HG02763 (cell line): ENCODE measurements at regions not wholly inside any gene's neighbourhood (a gene's known extent, or its start where the extent isn't known, plus 50 kb on each side); places are given as distances from the start of the nearest gene placed in this dataset.

Experiments
- ATAC-seq: cut with Tn5 transposase; IDR thresholded peaks from one replicate; pipeline ENCODE4 v1.9.1; 2021; ENCODE audit warnings: mild to moderate bottlenecking, moderate library complexity; ENCODE audit not compliant: unreplicated experiment

- no peak for ATAC-seq
These were observed 153.0 kb upstream of the SLC24A2 start for GRCh38 chr9:19941874-19942273.

- ATAC-seq = no peak
These were observed 152.1 kb upstream of the SLC24A2 start for GRCh38 chr9:19940811-19941535.

- no peak for ATAC-seq
These were observed 151.0 kb upstream of the SLC24A2 start for GRCh38 chr9:19939734-19940278.

GRCh38 chr9:19938990-19939733 is 150.3 kb upstream of the SLC24A2 start:
- ATAC-seq = no peak

- no peak for ATAC-seq
These were observed 148.3 kb upstream of the SLC24A2 start for GRCh38 chr9:19937121-19937520.

GRCh38 chr9:19936598-19936997 is 147.8 kb upstream of the SLC24A2 start:
- no peak for ATAC-seq

DNA sequence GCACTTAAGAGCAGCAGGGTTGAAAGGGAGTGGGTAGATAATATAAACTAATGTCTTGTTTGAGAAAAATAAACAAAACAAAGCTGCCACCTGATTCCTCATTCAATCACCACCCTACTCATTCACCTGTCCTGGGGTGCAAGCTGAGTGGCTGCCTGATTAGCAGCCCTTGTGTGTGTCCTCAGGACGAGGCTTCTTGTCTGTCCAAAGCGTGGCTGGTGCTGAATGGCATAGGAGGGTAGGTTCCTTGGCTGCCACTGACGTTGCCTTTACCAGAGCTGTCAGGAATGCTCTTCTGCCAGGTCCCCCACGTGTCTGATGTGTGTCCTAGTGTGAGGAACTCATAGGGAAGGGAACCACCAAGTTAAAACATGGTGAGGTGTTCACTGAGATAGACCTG is 146.6 kb upstream of the SLC24A2 start:
- ATAC-seq = no peak

DNA sequence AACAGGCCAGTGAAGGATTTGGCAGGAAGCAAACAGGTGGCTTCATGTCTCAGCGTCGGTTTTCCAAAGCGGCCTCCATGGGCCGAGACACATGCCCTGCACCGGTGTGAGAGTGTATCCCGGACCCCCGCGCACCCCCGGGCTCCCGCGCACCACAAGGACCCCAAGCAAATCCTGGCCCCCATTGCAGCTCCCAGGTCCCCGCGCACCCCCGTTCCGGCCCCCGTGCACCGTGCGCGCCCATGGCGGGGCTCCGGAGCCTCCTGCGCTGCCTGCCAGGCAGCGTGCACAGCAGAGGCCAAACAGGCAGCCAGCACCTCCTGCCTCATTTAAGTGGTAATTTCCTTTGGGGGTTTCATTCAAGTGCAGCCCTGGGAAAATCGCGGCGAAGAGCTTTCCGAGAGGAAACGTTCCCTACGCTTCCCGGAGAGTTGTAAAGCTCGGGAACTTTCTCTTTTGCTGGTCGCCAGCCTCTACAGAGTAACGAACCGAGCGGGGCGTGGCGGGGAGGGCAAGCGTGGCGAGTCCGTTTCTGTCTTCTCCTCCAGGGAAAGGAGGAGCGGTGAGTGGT is 145.5 kb upstream of the SLC24A2 start:
- no peak for ATAC-seq

- ATAC-seq = no peak
These were observed 142.5 kb upstream of the SLC24A2 start for GRCh38 chr9:19931098-19931890.

DNA sequence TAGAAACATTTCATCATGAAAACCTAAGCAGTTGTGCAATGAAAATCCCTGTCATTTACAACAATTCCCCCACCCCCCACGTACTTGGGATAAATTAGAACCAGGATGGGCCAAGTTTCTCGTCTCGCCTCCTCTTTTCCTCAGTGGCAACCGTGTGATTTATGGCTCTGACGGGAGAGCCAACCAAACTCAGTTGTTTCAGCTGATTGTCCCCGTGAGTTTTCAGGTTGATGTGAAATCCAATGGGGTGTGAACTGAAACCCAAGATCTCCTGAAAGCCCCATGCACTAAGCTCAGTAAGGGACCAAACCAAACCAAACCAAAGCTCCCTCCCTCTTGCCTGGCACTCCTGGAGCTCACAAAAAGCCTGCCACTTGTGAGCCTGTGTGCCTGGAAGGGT is 138.7 kb upstream of the SLC24A2 start:
- no peak for ATAC-seq

GRCh38 chr9:19926774-19927173 is 137.9 kb upstream of the SLC24A2 start:
- ATAC-seq = no peak

DNA sequence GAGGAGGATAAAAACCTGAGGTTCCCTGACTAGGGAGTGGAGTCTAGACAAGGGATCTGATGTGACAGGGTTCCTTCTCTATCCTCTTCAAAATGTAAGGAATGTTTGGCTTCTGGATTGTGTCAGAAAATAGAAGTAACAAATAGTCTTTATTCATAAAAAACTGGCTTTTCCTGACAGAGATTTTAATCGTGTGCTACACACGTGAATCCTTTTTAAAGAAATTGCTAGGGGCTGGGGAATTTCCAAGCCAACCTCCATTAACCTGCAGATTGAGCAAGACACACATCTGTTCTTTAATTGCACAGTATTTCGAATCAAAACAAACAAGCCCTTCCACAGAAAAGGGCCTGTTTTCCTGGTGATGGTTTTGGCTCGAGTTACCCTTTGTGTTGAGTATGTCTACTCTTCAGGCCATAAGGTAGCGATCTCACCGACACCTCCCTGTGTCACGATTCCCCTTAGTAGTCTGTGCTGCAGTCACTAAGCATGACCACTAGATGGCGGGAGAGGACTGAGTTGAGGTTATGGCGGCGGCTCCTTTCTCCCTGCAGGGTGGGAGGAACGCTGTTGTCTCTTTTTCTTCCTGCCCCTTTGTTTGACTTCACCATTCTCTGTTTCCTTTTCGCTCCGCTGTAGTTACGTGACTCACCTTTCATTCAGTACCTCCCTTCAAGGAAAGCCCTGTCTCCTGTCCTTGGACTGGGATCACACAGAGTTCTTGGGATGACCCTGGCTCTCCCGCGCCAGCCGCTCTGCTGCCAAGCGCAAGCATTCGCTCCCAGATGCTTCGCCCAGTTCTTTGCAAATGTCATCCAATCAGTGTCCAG is 137.1 kb upstream of the SLC24A2 start:
- peak; percentile 92 for ATAC-seq

DNA sequence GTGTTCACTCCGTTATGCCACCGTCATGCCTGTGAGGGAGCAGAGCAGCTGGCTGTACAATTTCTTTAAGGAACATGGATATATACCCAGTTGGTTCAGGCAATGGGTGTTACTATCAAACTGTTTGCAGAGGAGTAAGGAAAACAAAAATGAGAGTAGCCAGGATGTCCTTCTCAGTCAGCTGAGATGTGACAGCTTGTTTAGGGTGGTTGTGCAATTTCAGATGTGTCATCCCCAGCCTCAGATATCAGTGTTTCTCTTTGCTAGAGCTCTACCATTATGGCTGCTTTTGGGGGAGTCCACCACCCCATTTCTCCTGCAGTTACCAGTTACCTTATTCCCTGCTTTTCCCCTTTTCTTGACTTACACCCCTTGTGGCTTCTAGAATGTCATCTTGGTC is 135.2 kb upstream of the SLC24A2 start:
- no peak for ATAC-seq

DNA sequence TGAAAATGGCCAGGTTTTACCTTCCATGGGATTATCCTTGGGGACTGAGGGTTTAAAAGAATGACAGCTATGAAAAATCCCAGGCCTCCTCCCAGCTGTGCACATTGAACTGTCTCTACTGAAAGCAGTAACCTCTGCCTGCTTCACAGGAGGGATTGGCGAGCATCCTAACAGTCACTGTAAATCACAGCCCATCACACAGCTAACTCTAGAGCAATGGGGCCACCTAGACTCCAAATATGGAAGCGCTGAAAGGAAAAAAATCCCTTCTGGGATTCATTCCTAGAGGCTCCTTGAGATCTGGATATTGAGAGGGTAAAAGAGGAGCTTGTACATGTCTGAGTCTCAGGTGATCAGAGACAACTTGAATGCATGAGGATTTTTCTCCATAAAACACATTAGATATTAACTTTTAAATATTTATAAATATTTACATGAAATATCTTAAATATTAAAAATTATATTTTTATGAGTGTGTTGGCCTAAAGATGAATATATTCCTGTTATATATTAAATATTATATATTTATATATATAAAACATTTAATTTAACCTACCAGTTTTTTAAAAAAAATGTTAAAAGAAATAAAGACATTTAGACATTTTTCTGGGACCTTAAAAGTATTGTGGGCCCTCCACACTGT is 133.8 kb upstream of the SLC24A2 start:
- ATAC-seq = no peak

- no peak for ATAC-seq
These were observed 131.6 kb upstream of the SLC24A2 start for GRCh38 chr9:19920401-19920800.

DNA sequence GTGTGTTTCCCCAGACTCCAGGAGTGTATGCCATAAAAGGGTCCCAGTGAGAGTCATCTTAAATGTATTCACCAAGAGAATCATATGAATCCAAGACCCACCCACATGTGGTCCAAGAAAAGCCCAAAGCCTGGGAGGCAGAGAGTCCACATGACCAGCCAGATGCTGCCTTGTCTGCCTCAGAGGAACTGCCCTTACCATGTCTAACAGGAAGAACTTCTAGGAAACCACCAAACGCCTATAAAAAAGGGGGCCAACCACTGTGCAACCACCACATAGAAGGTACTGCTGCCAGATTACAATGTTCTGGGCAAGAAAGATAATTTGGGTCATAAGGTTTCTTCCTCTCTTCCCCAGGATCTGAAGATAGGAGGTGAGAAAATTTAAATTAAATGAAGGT is 129.8 kb upstream of the SLC24A2 start:
- no peak for ATAC-seq

DNA sequence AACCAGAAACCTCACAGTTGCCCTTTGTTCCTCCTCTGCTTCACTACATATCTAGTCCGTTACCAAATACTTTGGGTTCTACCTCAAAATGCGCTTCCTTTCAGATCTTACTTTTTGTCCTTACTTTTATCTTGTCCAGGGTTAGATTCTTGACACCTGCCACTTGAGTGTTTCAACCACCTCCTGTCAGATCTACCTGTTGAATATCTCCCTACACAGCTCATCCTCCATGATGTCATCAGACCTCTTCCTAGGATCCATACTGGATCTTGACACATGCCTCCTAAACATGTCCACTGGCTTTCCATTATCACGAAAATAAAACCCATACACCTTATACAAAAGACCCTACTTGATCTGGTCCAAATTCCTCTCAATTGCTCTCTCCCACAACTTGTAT is 125.2 kb upstream of the SLC24A2 start:
- no peak for ATAC-seq

DNA sequence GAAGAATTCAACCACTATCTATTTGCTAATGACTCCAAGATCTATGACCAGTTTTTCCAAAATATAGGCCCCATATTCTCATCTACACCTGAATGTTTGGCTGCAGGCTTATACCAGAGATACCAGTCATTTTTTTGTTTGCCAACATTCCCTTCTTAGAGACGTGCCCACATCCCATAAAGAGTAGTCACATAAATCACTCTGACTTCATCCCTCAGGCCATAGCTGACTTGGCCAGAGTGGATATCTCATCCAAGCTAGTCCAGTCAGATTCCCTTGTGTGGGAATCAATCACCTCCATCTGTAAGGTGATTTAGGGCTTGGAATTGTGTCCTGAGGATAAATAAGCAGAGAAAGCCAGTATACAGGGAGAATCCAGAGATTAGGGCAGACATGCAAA is 124.3 kb upstream of the SLC24A2 start:
- no peak for ATAC-seq

DNA sequence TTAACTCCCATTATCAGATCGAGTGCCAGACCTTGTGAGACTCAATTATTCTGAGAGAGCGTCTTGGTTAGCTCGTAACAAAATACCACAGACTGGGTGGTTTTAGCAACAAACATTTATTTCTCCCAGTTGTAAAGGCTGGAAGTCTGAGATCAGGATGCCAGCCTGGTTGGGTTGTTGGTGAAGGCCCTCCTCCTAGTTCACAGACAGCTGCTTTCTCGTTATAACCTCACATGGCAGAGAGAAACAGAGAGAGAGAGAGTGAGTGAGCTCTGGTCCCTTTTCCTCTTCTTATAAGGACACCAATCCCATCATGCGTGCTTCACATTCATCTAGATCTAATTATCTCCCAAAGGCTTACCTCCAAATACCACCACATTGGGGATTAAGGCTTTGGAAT is 114.2 kb upstream of the SLC24A2 start:
- no peak for ATAC-seq

- ATAC-seq = no peak
These were observed 112.7 kb upstream of the SLC24A2 start for GRCh38 chr9:19901586-19901985.
